HepG2 (cell line): ENCODE measurements at regions not wholly inside any gene's neighbourhood (a gene's known extent, or its start where the extent isn't known, plus 50 kb on each side); places are given as distances from the start of the nearest gene placed in this dataset.

Experiments
- ATAC-seq: fragments of 200-7000 bp; cut with Tn5 transposase; 3 replicates; pipeline ENCODE4 v1.9.1; 2020; ENCODE audit warnings: mild to moderate bottlenecking, moderate library complexity
- BruUV-seq: library from RNA; stranded (reverse); fragments of 400-500 nt; replicated peaks from 2 replicates; lab custom pipeline; 2021; lab: Mats Ljungman, UMichigan
- CTCF ChIA-PET: fragments of 300-600 bp; formaldehyde crosslinking; extraction: SDS; loops from one replicate; lab custom pipeline; 2021; ENCODE audit warnings: low total read pairs, inconsistent platforms, low intra/inter-chr PET ratio; lab: Yijun Ruan, JAX
- POLR2A ChIA-PET: fragments of 350-600 bp; sonication (Branson Sonifier 250); formaldehyde crosslinking; loops from one replicate; lab custom pipeline; 2020; ENCODE audit warnings: antibody characterized with exemption, inconsistent platforms; lab: Yijun Ruan, JAX
- DNase-seq: peaks from one replicate; pipeline ENCODE4 v3.0.0-alpha.2; 2015; ENCODE audit warnings: low spot score
- FAIRE-seq: peaks from 3 replicates; lab custom pipeline; 2011; peaks lifted over from hg19 to GRCh38; lab: Jason Lieb, UNC
- H2AFZ ChIP-seq: one replicate; pipeline ENCODE4 v1.6.1; 2011; ENCODE audit warnings: low read length, inconsistent platforms
- H3K27ac ChIP-seq: fragments of 300-600 bp; 3 replicates; pipeline ENCODE4 v1.8.0; 2011; ENCODE audit warnings: mixed run types, mild to moderate bottlenecking, mixed read lengths, low read length, inconsistent platforms; ENCODE audit not compliant: insufficient read depth; ENCODE audit errors: extremely low read length
- H3K27me3 ChIP-seq, 2 experiments: fragments of 200-600 bp in 1 of 2; 2 replicates in 1 of 2; 3 replicates in 1 of 2; pipeline versions ENCODE4 v1.6.0 to v1.8.0; 2011; ENCODE audit warnings: low read length in 2 of 2, mild to moderate bottlenecking in 2 of 2, moderate library complexity in 2 of 2, inconsistent platforms in 1 of 2; ENCODE audit not compliant: insufficient read depth in 2 of 2, control insufficient read depth in 1 of 2
- H3K36me3 ChIP-seq, 2 experiments: fragments of 200-600 bp in 1 of 2; replicated peaks in 1 of 2; 2 replicates in 1 of 2; 3 replicates in 1 of 2; pipeline versions ENCODE4 v1.5.1 to v1.8.0; 2011; ENCODE audit warnings: low read length in 2 of 2, inconsistent platforms in 1 of 2; ENCODE audit not compliant: insufficient read depth in 2 of 2, control insufficient read depth in 1 of 2
- H3K4me1 ChIP-seq: 2 replicates; pipeline ENCODE4 v1.5.1; 2012; ENCODE audit warnings: low read length, inconsistent platforms; ENCODE audit not compliant: insufficient read depth
- H3K4me2 ChIP-seq: 2 replicates; pipeline ENCODE4 v1.6.0; 2011; ENCODE audit warnings: low read depth, low read length, inconsistent platforms
- H3K4me3 ChIP-seq, 3 experiments: fragments of 200-600 bp in 1 of 3; sonication (generic), shearing (Covaris generic) in 1 of 3; replicated peaks in 1 of 3; 2 replicates each; pipeline ENCODE4 v1.5.1; 2011 to 2016; ENCODE audit warnings: low read length in 3 of 3, inconsistent platforms in 2 of 3, low read depth in 2 of 3, mild to moderate bottlenecking in 2 of 3, control low read depth in 1 of 3, mixed read lengths in 1 of 3; ENCODE audit not compliant: insufficient read depth in 1 of 3
- H3K79me2 ChIP-seq: one replicate; pipeline ENCODE4 v1.6.1; 2011; ENCODE audit warnings: low read length, inconsistent platforms; ENCODE audit not compliant: insufficient read depth
- H3K9ac ChIP-seq: 2 replicates; pipeline ENCODE4 v1.6.0; 2011; ENCODE audit warnings: mild to moderate bottlenecking, low read depth, low read length, inconsistent platforms; ENCODE audit not compliant: insufficient read depth
- H3K9me3 ChIP-seq: 2 replicates; pipeline ENCODE4 v1.5.1; 2012; ENCODE audit warnings: mild to moderate bottlenecking, low read length
- H4K20me1 ChIP-seq: 2 replicates; pipeline ENCODE4 v1.6.0; 2011; ENCODE audit warnings: inconsistent platforms, mild to moderate bottlenecking, low read length, moderate library complexity; ENCODE audit not compliant: insufficient read depth
- ATF7-NPFF ChIP-seq: sonication (generic); formaldehyde crosslinking; IDR thresholded peaks from 2 replicates; pipeline ENCODE4 v1.8.1; 2023; ENCODE audit warnings: mild to moderate bottlenecking, low read depth, missing genetic modification reagents, moderate library complexity
- DDIT3 ChIP-seq: sonication (generic); formaldehyde crosslinking; IDR thresholded peaks from 2 replicates; pipeline ENCODE4 v1.4.0; 2020; ENCODE audit warnings: mild to moderate bottlenecking, missing genetic modification reagents
- FIP1L1 ChIP-seq: fragments of 200-400 bp; formaldehyde crosslinking; IDR thresholded peaks from 2 replicates; pipeline ENCODE4 v1.6.1; 2018; ENCODE audit warnings: low read depth, mild to moderate bottlenecking, low read length, moderate library complexity, borderline replicate concordance; ENCODE audit not compliant: insufficient read depth
- KAT2B ChIP-seq: fragments of 150-350 bp; IDR thresholded peaks from 2 replicates; pipeline ENCODE4 v1.6.1; 2014; ENCODE audit warnings: low read depth, low read length, borderline replicate concordance
- KLF6 ChIP-seq: IDR thresholded peaks from 2 replicates; pipeline ENCODE4 v1.8.0; 2016; ENCODE audit warnings: missing biosample characterization, missing genetic modification reagents
- MXD4 ChIP-seq: IDR thresholded peaks from 2 replicates; pipeline ENCODE4 v1.6.1; 2016; ENCODE audit warnings: mild to moderate bottlenecking, missing biosample characterization, missing genetic modification reagents
- MYC ChIP-seq: sonication (generic); formaldehyde crosslinking; IDR thresholded peaks from 2 replicates; pipeline ENCODE4 v1.9.0; 2021; ENCODE audit warnings: missing genetic modification reagents, borderline replicate concordance
- REPIN1 ChIP-seq: sonication (generic); formaldehyde crosslinking; IDR thresholded peaks from 2 replicates; pipeline ENCODE4 v1.8.0; 2022; ENCODE audit warnings: missing genetic modification reagents, low read depth, mild to moderate bottlenecking, borderline replicate concordance
- RNF219 ChIP-seq: sonication (generic); formaldehyde crosslinking; IDR thresholded peaks from 2 replicates; pipeline ENCODE4 v1.5.0; 2020; ENCODE audit warnings: mild to moderate bottlenecking, missing genetic modification reagents
- SALL1 ChIP-seq: sonication (generic); formaldehyde crosslinking; IDR thresholded peaks from 2 replicates; pipeline ENCODE4 v1.8.0; 2022; ENCODE audit warnings: mild to moderate bottlenecking, missing genetic modification reagents
- ZBTB7B ChIP-seq: sonication (generic); formaldehyde crosslinking; IDR thresholded peaks from 2 replicates; pipeline ENCODE4 v1.4.0; 2020; ENCODE audit warnings: missing genetic modification reagents
- ZFP36L1 ChIP-seq: sonication (generic); formaldehyde crosslinking; IDR thresholded peaks from 2 replicates; pipeline ENCODE4 v1.8.0; 2022; ENCODE audit warnings: mild to moderate bottlenecking, missing genetic modification reagents, moderate library complexity
- ZNF160 ChIP-seq: sonication (generic); formaldehyde crosslinking; IDR thresholded peaks from 2 replicates; pipeline ENCODE4 v1.8.0; 2022; ENCODE audit warnings: mild to moderate bottlenecking, inconsistent platforms, missing genetic modification reagents
- ZNF75D ChIP-seq: sonication (generic); formaldehyde crosslinking; IDR thresholded peaks from 2 replicates; pipeline ENCODE4 v1.8.1; 2023; ENCODE audit warnings: missing genetic modification reagents, mild to moderate bottlenecking, borderline replicate concordance
- ZNF878 ChIP-seq: sonication (generic); formaldehyde crosslinking; IDR thresholded peaks from 2 replicates; pipeline ENCODE4 v1.8.1; 2023; ENCODE audit warnings: mild to moderate bottlenecking, missing genetic modification reagents, moderate library complexity
- WGBS: methylation state at CpG from one replicate; pipeline ENCODE4 v1.1.6; 2017; ENCODE audit warnings: low lambda C conversion rate; 5-methylcytosine and 5-hydroxymethylcytosine counted together
- in situ Hi-C: cut with HindIII; loops from 2 replicates; pipeline ENCODE4 v1.10.0; 2017; ENCODE audit warnings: low pct_unique_long_range_greater_than_20kb; ENCODE audit not compliant: extremely low pct_ligation_motif_present
- intact Hi-C: fragments of 100-400 bp; cut with micrococcal nuclease; formaldehyde crosslinking; loops from one replicate; pipeline ENCODE4 v1.10.0; 2022; ENCODE audit not compliant: unreplicated experiment
- TF ChIP-seq, protein P1 (sequence below): sonication (generic); formaldehyde crosslinking; IDR thresholded peaks from 2 replicates; pipeline ENCODE4 v1.5.0; 2020; ENCODE audit warnings: mild to moderate bottlenecking, missing genetic modification reagents, borderline replicate concordance

DNA sequence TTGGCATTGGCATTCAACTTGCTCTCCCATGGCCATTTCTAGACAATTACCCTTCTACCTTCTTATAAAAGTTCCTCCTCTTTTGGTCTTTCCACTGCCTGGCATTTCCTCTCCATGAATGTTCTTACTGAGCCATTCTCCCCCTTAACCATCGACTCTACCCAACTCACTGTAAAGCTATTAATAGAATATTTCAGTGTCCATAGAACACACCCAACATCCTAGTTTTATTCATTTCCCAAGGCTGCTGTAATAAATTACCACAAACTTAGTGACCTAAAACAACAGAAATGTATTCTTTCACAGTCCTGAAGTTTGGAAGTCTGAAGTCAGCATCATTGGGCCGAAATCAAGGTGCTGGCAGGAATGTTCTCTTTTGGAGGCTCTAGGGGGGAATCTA is 170.0 kb upstream of the ATP5MC3 start:
- Histone ChIP-seq H3K79me2 (no peaks in the 10 kb centered on the region), H3K4me2 (no peak overlapping the region), H2AFZ (no peak overlapping the region), H3K4me1 (no peaks in the 10 kb centered on the region), H3K9me3 (no peaks in the 10 kb centered on the region), H4K20me1 (no peaks in the 10 kb centered on the region), H3K27me3 (peaks cover 0 to 34% of the 10 kb centered on the region in 2 experiments; a peak in 3 of 5 replicates), H3K4me3 (no peak overlapping the region), H3K27ac (no peak overlapping the region), H3K9ac (no peak overlapping the region), H3K36me3 (no peaks in the 10 kb centered on the region)
- FAIRE-seq (no peak), DNase-seq (no peak), ATAC-seq (no peak)
- POLR2A ChIA-PET, result no interaction called here
- 2% methylated on average over 2 of the region's 2 CpGs for WGBS
- no peak for TF ChIP-seq RNF219 (CRISPR knock-in tag)
- TF ChIP-seq ZFP36L1 (CRISPR knock-in tag), result no peak
- TF ChIP-seq, protein P1, sequence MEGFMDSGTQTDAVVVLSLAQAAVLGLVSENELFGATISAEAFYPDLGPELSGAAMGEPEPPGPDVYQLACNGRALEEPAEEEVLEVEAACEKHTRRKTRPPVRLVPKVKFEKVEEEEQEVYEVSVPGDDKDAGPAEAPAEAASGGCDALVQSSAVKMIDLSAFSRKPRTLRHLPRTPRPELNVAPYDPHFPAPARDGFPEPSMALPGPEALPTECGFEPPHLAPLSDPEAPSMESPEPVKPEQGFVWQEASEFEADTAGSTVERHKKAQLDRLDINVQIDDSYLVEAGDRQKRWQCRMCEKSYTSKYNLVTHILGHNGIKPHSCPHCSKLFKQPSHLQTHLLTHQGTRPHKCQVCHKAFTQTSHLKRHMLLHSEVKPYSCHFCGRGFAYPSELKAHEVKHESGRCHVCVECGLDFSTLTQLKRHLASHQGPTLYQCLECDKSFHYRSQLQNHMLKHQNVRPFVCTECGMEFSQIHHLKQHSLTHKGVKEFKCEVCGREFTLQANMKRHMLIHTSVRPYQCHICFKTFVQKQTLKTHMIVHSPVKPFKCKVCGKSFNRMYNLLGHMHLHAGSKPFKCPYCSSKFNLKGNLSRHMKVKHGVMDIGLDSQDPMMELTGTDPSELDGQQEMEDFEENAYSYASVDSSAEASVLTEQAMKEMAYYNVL (CRISPR knock-in tag), result no peak
- TF ChIP-seq MYC (CRISPR knock-in tag), result no peak
- TF ChIP-seq ZNF878, result no peak
- TF ChIP-seq ATF7-NPFF (CRISPR knock-in tag), result no peak
- no peak for TF ChIP-seq SALL1 (CRISPR knock-in tag)
- TF ChIP-seq MXD4, result no peak
- no peak for TF ChIP-seq KLF6
- TF ChIP-seq KAT2B, result no peak
- TF ChIP-seq FIP1L1, result no peak
- no peak for TF ChIP-seq ZNF75D
- TF ChIP-seq ZNF160 (CRISPR knock-in tag), result no peak
- no peak for TF ChIP-seq ZBTB7B (CRISPR knock-in tag)
- no peak for TF ChIP-seq REPIN1 (CRISPR knock-in tag)
- TF ChIP-seq DDIT3 (CRISPR knock-in tag), result no peak
- CTCF ChIA-PET, result no interaction called here
- BruUV-seq, result no TSS peak
- in situ Hi-C loops (no loop called here), intact Hi-C loops (no loop called here)
